K562 (cell line): ENCODE measurements at regions not wholly inside any gene's neighbourhood (a gene's known extent, or its start where the extent isn't known, plus 50 kb on each side); places are given as distances from the start of the nearest gene placed in this dataset.

ENCODE experiments used
- ATAC-seq: fragments of 200-7000 bp; cut with Tn5 transposase; 3 replicates; pipeline ENCODE4 v1.9.1; 2020; ENCODE audit warnings: moderate library complexity
- BruUV-seq: library from RNA; stranded (reverse); fragments of 400-500 nt; replicated peaks from 2 replicates; lab custom pipeline; 2021; lab: Mats Ljungman, UMichigan
- CTCF ChIA-PET: fragments of 300-600 bp; formaldehyde crosslinking; extraction: SDS; loops from one replicate; lab custom pipeline; 2021; ENCODE audit warnings: low intra/inter-chr PET ratio; lab: Yijun Ruan, JAX
- POLR2A ChIA-PET: fragments of 300-600, 350-650 bp; sonication (Branson Sonifier 250); formaldehyde crosslinking; extraction: SDS; loops from one replicate; lab custom pipeline; 2021; ENCODE audit warnings: antibody characterized with exemption, inconsistent platforms; lab: Yijun Ruan, JAX
- DNase-seq, 4 experiments: peaks; one replicate each; pipeline versions ENCODE4 v3.0.0 to v3.0.0-alpha.2; 2011 to 2018; ENCODE audit warnings: low spot score in 3 of 4, mixed read lengths in 3 of 4; ENCODE audit errors: extremely low read depth in 1 of 4
- FAIRE-seq: peaks from 2 replicates; lab custom pipeline; 2011; peaks lifted over from hg19 to GRCh38; lab: Jason Lieb, UNC
- H2AFZ ChIP-seq: 2 replicates; pipeline ENCODE4 v1.6.0; 2011; ENCODE audit warnings: low read depth, low read length, control low read depth, inconsistent platforms
- H3K27ac ChIP-seq: fragments of 200-600 bp; 3 replicates; pipeline ENCODE4 v1.8.0; 2011; ENCODE audit warnings: low read depth, mild to moderate bottlenecking, control low read depth, inconsistent platforms, low read length, moderate library complexity, mixed read lengths; ENCODE audit errors: extremely low read depth
- H3K27me3 ChIP-seq, 2 experiments: fragments of 300-600 bp in 1 of 2; 2 replicates in 1 of 2; 3 replicates in 1 of 2; pipeline versions ENCODE4 v1.6.0 to v1.8.0; 2011; ENCODE audit warnings: inconsistent platforms in 2 of 2, low read length in 2 of 2, mild to moderate bottlenecking in 1 of 2, mixed read lengths in 1 of 2, moderate library complexity in 1 of 2; ENCODE audit not compliant: control insufficient read depth in 2 of 2, insufficient read depth in 2 of 2
- H3K36me3 ChIP-seq: fragments of 300-600 bp; 3 replicates; pipeline ENCODE4 v1.8.0; 2011; ENCODE audit warnings: mild to moderate bottlenecking, low read length, inconsistent platforms; ENCODE audit not compliant: control insufficient read depth, insufficient read depth
- H3K4me1 ChIP-seq, 2 experiments: fragments of 200-600 bp in 1 of 2; replicated peaks in 1 of 2; 2 replicates in 1 of 2; 3 replicates in 1 of 2; pipeline versions ENCODE4 v1.5.1 to v1.8.0; 2011; ENCODE audit warnings: inconsistent platforms in 2 of 2, low read length in 2 of 2, mild to moderate bottlenecking in 1 of 2, mixed read lengths in 1 of 2, moderate library complexity in 1 of 2; ENCODE audit not compliant: control insufficient read depth in 2 of 2, insufficient read depth in 2 of 2
- H3K4me2 ChIP-seq: 2 replicates; pipeline ENCODE4 v1.6.1; 2011; ENCODE audit warnings: low read length, control low read depth, inconsistent platforms, mixed read lengths; ENCODE audit not compliant: insufficient read depth
- H3K4me3 ChIP-seq: fragments of 200-600 bp; sonication (generic), shearing (Covaris generic); 2 replicates; pipeline ENCODE4 v1.5.1; 2016; ENCODE audit warnings: control low read depth, inconsistent platforms
- H3K79me2 ChIP-seq: fragments of 200-600 bp; 3 replicates; pipeline ENCODE4 v1.8.0; 2011; ENCODE audit warnings: low read length, inconsistent platforms; ENCODE audit not compliant: control insufficient read depth, insufficient read depth
- H3K9ac ChIP-seq, 2 experiments: 2 replicates each; pipeline versions ENCODE4 v1.6.0 to v1.6.1; 2011; ENCODE audit warnings: low read depth in 2 of 2, low read length in 2 of 2, control low read depth in 1 of 2, inconsistent platforms in 1 of 2, mild to moderate bottlenecking in 1 of 2, mixed read lengths in 1 of 2; ENCODE audit not compliant: insufficient read depth in 1 of 2
- H3K9me1 ChIP-seq: one replicate; pipeline ENCODE4 v1.6.0; 2011; ENCODE audit warnings: inconsistent platforms, mild to moderate bottlenecking, low read length, moderate library complexity; ENCODE audit not compliant: control insufficient read depth, insufficient read depth
- H3K9me3 ChIP-seq: replicated peaks from 2 replicates; pipeline ENCODE4 v1.5.1; 2011; ENCODE audit warnings: low read depth, low read length, inconsistent platforms; ENCODE audit not compliant: control insufficient read depth, insufficient read depth
- H4K20me1 ChIP-seq: replicated peaks from 2 replicates; pipeline ENCODE4 v1.6.1; 2011; ENCODE audit warnings: low read length, inconsistent platforms, mixed read lengths; ENCODE audit not compliant: control insufficient read depth, insufficient read depth
- BRD9 ChIP-seq: fragments of 450-650 bp; IDR thresholded peaks from 2 replicates; pipeline ENCODE4 v1.6.1; 2018; ENCODE audit warnings: low read depth; ENCODE audit not compliant: partially characterized antibody
- C11orf30 ChIP-seq: fragments of 450-650 bp; IDR thresholded peaks from 2 replicates; pipeline ENCODE4 v1.6.1; 2016; ENCODE audit warnings: low read depth, mild to moderate bottlenecking
- DACH1 ChIP-seq: fragments of 450-650 bp; IDR thresholded peaks from 2 replicates; pipeline ENCODE4 v1.6.1; 2018; ENCODE audit not compliant: partially characterized antibody
- ESRRB ChIP-seq: fragments of 250-450 bp; sonication (Bioruptor Pico); IDR thresholded peaks from 2 replicates; pipeline ENCODE4 v1.5.0; 2020; ENCODE audit warnings: mild to moderate bottlenecking, moderate library complexity, borderline replicate concordance
- HSF4 ChIP-seq: fragments of 250-450 bp; sonication (Bioruptor Pico); IDR thresholded peaks from 2 replicates; pipeline ENCODE4 v2.1.2; 2022; ENCODE audit warnings: mild to moderate bottlenecking, moderate library complexity, borderline replicate concordance
- ILF3 ChIP-seq: fragments of 450-650 bp; IDR thresholded peaks from 2 replicates; pipeline ENCODE4 v1.6.1; 2018; ENCODE audit warnings: antibody characterized with exemption, mild to moderate bottlenecking, moderate library complexity, borderline replicate concordance
- KDM4B ChIP-seq, 2 experiments: fragments of 450-650 bp in 1 of 2; sonication (generic) in 1 of 2; IDR thresholded peaks; 2 replicates each; pipeline ENCODE4 v1.6.1; 2016 to 2017; ENCODE audit warnings: borderline replicate concordance in 2 of 2, antibody characterized with exemption in 1 of 2, low read depth in 1 of 2, mild to moderate bottlenecking in 1 of 2
- NCOR1 ChIP-seq: fragments of 450-650 bp; IDR thresholded peaks from 2 replicates; pipeline ENCODE4 v1.6.1; 2016; ENCODE audit warnings: mild to moderate bottlenecking, moderate library complexity
- NR4A1 ChIP-seq, 2 experiments: fragments of 250-450 bp in 1 of 2; fragments of 450-650 bp in 1 of 2; sonication (Bioruptor Pico) in 1 of 2; IDR thresholded peaks; 2 replicates each; pipeline versions ENCODE4 v1.4.0 to v1.6.1; 2016 to 2020; ENCODE audit warnings: mild to moderate bottlenecking in 2 of 2, missing compliant biosample characterization in 1 of 2, missing genetic modification characterization in 1 of 2, moderate library complexity in 1 of 2
- RFX7 ChIP-seq: fragments of 250-450 bp; sonication (Bioruptor Pico); IDR thresholded peaks from 2 replicates; pipeline ENCODE4 v1.5.1; 2021; ENCODE audit warnings: mild to moderate bottlenecking
- STAT5B ChIP-seq: fragments of 250-450 bp; sonication (Bioruptor Pico); IDR thresholded peaks from 2 replicates; pipeline ENCODE4 v1.8.0; 2021; ENCODE audit warnings: mild to moderate bottlenecking, inconsistent platforms
- TCF7L2 ChIP-seq: fragments of 150-350 bp; IDR thresholded peaks from 2 replicates; pipeline ENCODE4 v1.6.1; 2016; ENCODE audit warnings: low read depth, mild to moderate bottlenecking, low read length, moderate library complexity
- TEAD2 ChIP-seq: fragments of 450-650 bp; IDR thresholded peaks from 2 replicates; pipeline ENCODE4 v1.6.1; 2016; ENCODE audit warnings: missing genetic modification characterization, control low read depth, missing compliant biosample characterization
- TRIM24 ChIP-seq, 2 experiments: fragments of 450-650 bp; IDR thresholded peaks; 2 replicates each; pipeline ENCODE4 v1.6.1; 2016
- TRIM28 ChIP-seq: fragments of 450-650 bp; IDR thresholded peaks from 2 replicates; pipeline ENCODE4 v1.6.1; 2017
- TSHZ1 ChIP-seq: fragments of 250-450 bp; sonication (Bioruptor Pico); IDR thresholded peaks from 2 replicates; pipeline ENCODE4 v1.4.0; 2020; ENCODE audit warnings: mild to moderate bottlenecking, moderate library complexity
- ZMIZ1 ChIP-seq, 2 experiments: fragments of 150-350 bp in 1 of 2; IDR thresholded peaks; 2 replicates each; pipeline ENCODE4 v1.6.1; 2012 to 2016; ENCODE audit warnings: low read depth in 2 of 2, low read length in 2 of 2, mild to moderate bottlenecking in 1 of 2, moderate library complexity in 1 of 2
- ZNF584 ChIP-seq: fragments of 200-800 bp; sonication (Bioruptor generic); IDR thresholded peaks from 2 replicates; pipeline ENCODE4 v1.6.1; 2016; ENCODE audit warnings: low read depth, mild to moderate bottlenecking, missing genetic modification characterization, missing compliant biosample characterization
- WGBS: fragments of 100-300 bp; shearing (Covaris generic); methylation state at CpG from one replicate; pipeline ENCODE4 v1.1.6; 2016; ENCODE audit warnings: low coverage, mixed read lengths; ENCODE audit not compliant: insufficient coverage; ENCODE audit errors: missing lambda C conversion rate; 5-methylcytosine and 5-hydroxymethylcytosine counted together
- in situ Hi-C: fragments of 300-500 bp; cut with MboI; formaldehyde crosslinking; loops from 4 replicates; pipeline ENCODE4 v1.15.0; 2018; ENCODE audit warnings: inconsistent platforms, mixed read lengths
- intact Hi-C: fragments of 100-400 bp; cut with micrococcal nuclease; formaldehyde crosslinking; loops from 2 replicates; pipeline ENCODE4 v1.14.2; 2022

- Histone ChIP-seq H3K4me2 (no peak overlapping the region), H3K9me3 (no peaks in the 10 kb centered on the region), H3K9me1 (no peaks in the 10 kb centered on the region), H3K27me3 (no peaks in the 10 kb centered on the region), H3K27ac (no peak overlapping the region), H3K4me3 (no peak overlapping the region), H4K20me1 (no peaks in the 10 kb centered on the region), H3K4me1 (no peaks in the 10 kb centered on the region), H3K9ac (no peak overlapping the region), H2AFZ (no peak overlapping the region), H3K79me2 (no peaks in the 10 kb centered on the region), H3K36me3 (no peaks in the 10 kb centered on the region)
- FAIRE-seq (no peak), ATAC-seq (no peak), DNase-seq (no peak)
- in situ Hi-C loops, result no loop called here
- CTCF ChIA-PET, result no interaction called here
- no peak for TF ChIP-seq BRD9
- TF ChIP-seq TRIM28, result no peak
- no peak for TF ChIP-seq ILF3
- no peak for TF ChIP-seq C11orf30
- TF ChIP-seq KDM4B (IDR thresholded peaks at IDR 0.05; ENCODE audit: borderline replicate concordance in 2 of 2, low read depth in 1 of 2), result no peak
- no peak for TF ChIP-seq TSHZ1 (CRISPR knock-in tag)
- no peak for TF ChIP-seq HSF4
- no peak for TF ChIP-seq RFX7 (CRISPR knock-in tag)
- TF ChIP-seq NCOR1, result no peak
- no peak for TF ChIP-seq TEAD2 (tag)
- TF ChIP-seq NR4A1 (CRISPR knock-in tag; IDR thresholded peaks at IDR 0.05), result no peak
- no peak for TF ChIP-seq NR4A1 (tag; IDR thresholded peaks at IDR 0.05)
- no peak for TF ChIP-seq ZNF584 (CRISPR knock-in tag)
- no peak for TF ChIP-seq ZMIZ1 (IDR thresholded peaks at IDR 0.05; ENCODE audit: low read depth in 2 of 2, low read length in 2 of 2)
- TF ChIP-seq STAT5B, result no peak
- TF ChIP-seq ESRRB (CRISPR knock-in tag), result no peak
- TF ChIP-seq TRIM24 (IDR thresholded peaks at IDR 0.05), result no peak
- no peak for TF ChIP-seq TCF7L2
- TF ChIP-seq DACH1, result no peak
- no TSS peak for BruUV-seq
- POLR2A ChIA-PET, result no interaction called here
- intact Hi-C loops, result no loop called here
- 0% methylated on average over 2 of the region's 2 CpGs for WGBS
These were observed 351.0 kb upstream of the SOX9 start for GRCh38 chr17:71769850-71770249.
